ENCODE measurements at regions not wholly inside any gene's neighbourhood (a gene's known extent, or its start where the extent isn't known, plus 50 kb on each side); places are given as distances from the start of the nearest gene placed in this dataset.
"Not testable (repeated sequence)": the region's sequence is repeated elsewhere in the genome, so short reads cannot be mapped to it uniquely, and the experiment has no call there.

DNA sequence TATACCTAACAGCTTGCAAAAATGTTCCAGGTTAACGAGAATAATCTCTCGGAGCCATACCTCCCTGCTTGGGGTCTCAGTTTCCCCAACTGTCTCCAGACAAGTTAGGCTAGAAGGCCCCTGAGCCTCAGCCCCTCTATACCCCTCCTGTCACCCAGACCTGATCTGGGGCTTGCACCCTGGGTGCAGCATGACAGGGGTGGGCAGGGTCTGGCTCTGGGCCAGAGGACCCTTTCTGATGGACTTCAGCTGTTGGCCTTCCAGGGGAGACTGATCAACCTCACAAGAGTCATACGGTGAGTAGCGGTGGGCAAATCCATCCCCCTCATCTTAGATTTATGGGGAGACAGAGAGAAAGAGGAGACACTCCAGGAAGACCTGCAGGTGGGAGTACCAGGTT lies 416.9 kb downstream of the GOLGA6L6 start:
- TF ChIP-seq, protein P1, sequence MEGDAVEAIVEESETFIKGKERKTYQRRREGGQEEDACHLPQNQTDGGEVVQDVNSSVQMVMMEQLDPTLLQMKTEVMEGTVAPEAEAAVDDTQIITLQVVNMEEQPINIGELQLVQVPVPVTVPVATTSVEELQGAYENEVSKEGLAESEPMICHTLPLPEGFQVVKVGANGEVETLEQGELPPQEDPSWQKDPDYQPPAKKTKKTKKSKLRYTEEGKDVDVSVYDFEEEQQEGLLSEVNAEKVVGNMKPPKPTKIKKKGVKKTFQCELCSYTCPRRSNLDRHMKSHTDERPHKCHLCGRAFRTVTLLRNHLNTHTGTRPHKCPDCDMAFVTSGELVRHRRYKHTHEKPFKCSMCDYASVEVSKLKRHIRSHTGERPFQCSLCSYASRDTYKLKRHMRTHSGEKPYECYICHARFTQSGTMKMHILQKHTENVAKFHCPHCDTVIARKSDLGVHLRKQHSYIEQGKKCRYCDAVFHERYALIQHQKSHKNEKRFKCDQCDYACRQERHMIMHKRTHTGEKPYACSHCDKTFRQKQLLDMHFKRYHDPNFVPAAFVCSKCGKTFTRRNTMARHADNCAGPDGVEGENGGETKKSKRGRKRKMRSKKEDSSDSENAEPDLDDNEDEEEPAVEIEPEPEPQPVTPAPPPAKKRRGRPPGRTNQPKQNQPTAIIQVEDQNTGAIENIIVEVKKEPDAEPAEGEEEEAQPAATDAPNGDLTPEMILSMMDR (IDR thresholded peaks at IDR 0.05), result not testable (repeated sequence)
- not testable (repeated sequence) for TF ChIP-seq EZH2 (IDR thresholded peaks at IDR 0.05; ENCODE audit: borderline replicate concordance, insufficient read depth, low read depth, low read length, poor library complexity, severe bottlenecking)
